HG02759 (cell line): ENCODE measurements at regions not wholly inside any gene's neighbourhood (a gene's known extent, or its start where the extent isn't known, plus 50 kb on each side); places are given as distances from the start of the nearest gene placed in this dataset.

Experiments
- ATAC-seq: cut with Tn5 transposase; IDR thresholded peaks from one replicate; pipeline ENCODE4 v1.9.1; 2021; ENCODE audit warnings: mild to moderate bottlenecking, moderate library complexity; ENCODE audit not compliant: unreplicated experiment

DNA sequence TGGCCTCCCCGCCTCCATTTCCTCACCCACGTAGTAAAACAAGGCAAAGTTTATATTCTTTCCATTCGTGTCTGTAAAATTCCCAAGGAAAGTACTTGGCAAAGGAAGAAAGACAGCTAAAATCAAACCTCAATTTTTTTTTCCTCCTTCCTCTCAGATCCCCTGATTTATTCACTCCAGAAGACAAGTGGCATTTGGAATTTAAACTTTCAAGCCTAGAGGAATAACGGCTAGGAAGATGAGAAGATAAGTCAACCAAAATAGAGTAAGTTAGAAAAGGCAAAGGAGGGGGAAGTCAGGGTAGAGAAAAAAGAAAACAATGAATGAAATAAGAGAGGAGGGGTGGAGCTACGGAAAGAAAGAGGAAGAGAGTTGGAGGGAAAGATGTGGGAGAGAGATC is 198.9 kb upstream of the PIK3C3 start:
- no peak for ATAC-seq

DNA sequence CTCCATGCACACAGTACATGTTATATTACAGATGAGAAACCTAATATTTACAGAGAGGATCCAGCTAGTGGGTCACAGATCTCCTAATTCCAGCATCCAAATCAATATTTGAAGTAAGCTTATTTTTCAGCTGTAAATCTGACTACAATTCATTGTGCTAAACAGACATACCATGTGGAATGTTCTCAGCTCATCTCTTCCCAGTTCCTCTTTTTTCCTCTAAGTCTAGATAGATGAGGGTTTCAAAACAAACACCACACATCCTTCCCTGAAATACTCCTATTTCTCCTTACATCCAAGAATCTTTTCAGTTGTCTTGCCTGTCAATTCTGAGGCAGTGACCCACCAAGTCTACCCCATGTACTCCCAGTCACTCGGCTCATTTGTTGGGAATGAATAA is 200.7 kb upstream of the PIK3C3 start:
- ATAC-seq, result no peak

DNA sequence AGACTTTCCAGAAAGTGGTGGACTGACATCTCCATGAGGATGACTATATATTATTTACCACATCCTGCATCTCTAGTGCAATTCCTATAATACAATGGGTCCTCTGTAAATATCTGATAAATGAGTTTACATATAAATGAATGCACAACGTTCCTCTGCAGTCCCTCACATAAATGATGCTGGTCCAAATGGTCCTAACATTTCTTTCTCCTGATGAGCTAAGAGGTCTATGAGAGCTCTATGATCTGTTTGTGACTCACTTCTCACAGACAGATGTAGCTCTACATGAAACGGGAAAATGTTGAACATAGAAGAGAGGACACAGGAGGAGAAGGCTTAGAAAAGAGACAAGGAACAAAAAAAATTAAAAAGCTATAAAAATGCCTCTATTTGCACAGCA is 201.2 kb upstream of the PIK3C3 start:
- ATAC-seq, result no peak

DNA sequence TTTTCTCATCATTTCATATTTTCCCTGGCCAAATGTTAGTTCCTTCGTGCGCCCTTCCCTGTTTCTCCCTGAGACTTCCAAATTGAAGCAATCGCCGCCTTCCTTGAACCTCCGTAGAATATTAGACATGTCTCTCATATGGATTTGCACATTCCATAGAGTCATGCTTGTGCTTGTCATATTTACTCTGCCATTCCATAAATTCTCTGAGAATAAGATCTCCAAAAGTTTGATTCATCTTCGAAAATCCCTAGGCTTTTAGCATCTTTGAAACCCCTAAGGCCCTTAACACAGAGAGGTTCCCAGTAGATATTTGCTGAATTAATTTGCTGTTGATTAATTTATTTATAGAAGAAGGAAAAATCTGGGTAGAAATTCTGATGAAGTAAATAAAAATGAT is 202.2 kb upstream of the PIK3C3 start:
- no peak for ATAC-seq

DNA sequence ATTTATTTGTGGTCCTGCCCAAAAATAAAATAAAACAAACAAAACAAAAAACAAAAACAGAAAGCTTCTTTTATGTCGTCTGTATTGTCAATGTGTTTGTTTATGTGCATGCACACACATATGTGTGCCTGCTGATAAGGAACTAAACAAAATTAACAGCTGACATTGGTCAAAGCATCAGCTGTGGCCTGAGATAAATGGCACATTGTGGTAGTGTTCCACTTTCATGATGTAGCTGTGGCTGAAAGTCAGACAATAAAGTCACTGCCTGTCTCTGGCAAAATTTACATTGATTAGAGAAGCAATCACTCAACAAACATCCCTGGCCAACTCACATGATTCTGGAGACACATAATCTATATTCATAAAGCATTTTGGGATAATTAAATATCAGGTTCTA is 203.4 kb upstream of the PIK3C3 start:
- no peak for ATAC-seq

DNA sequence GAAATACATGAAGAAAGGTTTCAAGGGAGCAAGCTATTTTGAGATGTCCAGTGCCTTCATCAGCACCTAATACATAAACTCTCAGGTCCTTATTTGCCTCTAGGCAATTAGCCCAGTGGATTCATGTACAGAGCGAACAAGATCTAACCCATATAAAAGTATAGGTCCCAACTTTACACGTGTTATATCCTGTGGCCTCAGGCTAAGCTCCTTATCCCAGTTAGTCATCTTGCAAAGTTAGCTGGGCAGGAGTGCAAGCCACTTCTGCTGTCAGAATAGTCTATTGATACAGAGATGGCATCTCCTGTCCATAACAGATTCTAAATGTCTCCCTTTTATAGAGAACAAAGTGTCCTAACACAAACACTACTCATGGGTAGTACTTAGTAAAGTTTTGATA is 203.9 kb upstream of the PIK3C3 start:
- ATAC-seq, result no peak

DNA sequence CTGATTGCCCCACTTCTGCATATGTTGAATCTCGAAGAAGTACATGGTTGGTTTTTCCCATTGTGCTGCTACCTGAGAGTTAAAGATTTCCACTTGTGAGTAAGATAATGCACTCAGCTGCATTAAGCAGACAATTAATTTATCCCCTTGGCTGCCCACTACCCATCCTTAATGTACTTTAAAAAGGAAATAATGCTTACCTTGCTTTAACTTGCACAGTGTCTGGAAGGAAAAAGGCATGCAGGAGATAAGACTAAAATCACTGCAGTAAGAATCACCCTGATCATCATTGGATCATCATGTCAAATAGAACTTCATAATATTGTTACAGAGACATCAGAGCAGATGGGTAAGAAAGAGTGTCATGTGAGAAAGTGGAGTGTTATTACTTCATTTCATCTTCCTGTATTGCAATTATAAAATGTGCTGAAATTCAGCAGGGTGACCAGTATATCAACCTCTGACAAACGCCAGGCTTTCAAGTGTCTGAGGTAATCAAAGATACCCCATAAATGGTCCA is 207.3 kb upstream of the PIK3C3 start:
- no peak for ATAC-seq

DNA sequence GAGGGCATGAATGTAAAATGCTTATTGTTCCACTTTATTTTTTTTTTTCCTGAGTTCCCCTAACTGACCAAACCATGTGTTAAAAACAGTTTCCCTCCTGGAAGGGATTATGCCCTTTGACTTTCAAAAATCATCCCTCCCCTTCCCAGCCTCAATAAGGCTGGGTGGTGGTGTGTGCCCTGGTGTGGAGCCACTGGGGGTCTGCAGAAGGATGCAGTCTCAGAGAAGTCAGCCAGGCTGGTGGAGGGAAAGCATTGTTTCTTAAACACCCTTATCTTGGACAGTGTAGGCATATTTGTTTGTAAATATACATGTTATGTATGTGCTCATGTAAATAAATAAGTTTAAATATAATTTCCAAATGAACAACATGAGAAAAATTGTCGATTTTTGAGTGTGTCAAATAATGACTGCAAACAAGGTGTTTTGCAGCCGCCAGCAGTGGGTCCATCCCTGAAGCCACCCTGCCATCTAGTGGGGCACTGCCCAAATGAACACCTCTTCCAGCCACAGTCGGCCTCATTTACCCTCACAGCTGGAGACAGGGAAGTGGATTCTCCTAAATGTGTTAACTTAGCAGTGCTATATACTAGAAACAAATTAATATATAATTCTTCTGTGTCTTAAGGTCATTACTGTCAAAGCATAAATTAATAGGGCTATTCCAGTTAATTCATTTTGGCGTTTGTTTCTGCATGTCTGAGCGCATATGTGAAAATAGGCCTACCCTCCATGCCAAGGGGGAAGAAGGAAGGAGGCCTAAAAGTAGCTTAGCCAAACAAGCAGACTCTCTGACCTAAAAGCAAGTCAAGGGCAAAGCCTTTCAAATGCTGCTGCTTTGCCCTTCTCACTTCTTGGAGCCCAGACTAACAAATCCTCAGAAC is 209.6 kb upstream of the PIK3C3 start:
- peak; percentile 80 for ATAC-seq

DNA sequence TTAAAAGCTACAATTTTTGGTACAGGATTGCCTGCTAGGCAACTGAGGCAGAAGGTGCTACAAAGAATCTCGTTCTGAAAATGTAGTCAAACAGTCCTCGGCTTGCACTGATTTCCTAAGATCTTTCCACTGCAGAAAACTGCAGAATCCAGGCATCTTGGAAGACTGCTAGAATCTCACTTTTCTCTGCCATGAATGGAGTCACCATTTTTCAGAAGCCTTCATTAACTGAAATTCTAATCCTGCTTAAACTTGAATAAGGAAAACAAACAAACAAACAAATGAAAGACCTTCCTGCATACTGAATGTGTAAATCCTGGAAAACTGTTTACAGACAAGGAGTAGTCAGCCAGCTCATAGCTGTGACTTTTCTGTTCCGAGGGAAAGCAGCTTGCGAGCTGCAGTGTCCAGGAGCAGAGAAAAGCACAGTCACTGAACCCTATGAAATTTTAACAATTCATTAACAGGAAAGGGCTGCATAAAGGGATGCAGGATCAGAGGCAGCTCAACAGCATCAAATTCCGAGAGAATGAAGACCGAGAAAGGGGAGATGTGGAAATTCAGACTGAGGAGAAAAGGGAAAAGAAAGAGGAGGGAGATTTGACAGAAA is 210.5 kb upstream of the PIK3C3 start:
- ATAC-seq, result no peak

DNA sequence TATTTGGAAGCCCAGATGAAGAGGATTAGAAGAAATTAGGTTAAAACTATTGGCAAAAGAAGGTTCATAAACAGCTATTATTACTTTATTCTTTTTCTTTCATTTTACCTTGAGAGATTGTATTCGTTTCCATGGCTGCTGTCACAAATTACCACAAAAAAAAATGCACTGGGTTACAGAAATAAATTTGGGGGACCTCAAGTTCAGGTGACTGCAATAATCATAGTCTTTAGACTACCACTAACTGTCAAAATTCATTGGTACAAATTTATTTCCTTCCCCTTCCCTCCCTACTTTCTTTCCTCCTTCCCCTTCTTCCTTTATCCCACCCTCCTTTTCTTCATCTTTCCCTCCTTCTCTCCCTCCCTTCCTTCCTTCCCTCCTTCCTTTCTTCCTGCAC is 217.8 kb upstream of the PIK3C3 start:
- ATAC-seq, result no peak

DNA sequence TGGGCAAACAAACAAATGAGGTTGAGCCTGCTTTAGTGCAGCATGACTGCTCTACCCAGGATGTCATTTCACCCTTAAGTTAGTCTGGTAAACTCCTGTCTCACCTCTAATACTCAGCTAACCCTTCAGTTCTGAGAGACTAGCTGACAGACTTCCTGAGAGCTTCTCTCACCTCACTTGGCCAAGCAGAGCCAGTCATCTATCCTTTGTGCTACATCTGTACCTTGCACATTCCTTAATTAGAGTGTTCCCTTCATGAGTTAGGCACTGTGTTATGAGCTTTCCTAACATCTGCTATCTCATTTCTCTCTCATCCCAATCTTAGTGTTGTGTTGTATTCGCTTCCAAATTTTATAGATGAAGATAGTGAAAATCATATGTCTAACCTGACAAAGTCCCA is 220.1 kb upstream of the PIK3C3 start:
- ATAC-seq, result no peak

DNA sequence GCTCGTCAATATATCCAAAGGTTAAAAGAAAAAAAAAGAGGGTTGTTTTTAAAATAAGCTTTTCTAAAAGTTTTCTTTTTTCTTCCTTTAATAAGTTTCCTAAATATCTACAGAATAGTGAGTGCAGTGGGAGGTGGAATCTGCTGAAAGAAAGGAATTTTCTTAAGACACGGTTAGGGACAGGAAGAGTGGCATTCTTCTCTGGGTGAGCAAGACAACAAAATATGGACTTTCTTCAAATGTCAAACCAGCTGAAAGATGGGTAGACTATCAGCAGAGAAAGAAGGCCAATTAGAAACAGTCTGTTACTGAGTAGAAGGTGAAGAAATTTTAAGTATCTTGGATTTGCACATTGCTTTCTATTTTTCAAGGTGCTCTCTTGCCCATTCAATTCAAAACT is 222.7 kb upstream of the PIK3C3 start:
- ATAC-seq, result no peak

DNA sequence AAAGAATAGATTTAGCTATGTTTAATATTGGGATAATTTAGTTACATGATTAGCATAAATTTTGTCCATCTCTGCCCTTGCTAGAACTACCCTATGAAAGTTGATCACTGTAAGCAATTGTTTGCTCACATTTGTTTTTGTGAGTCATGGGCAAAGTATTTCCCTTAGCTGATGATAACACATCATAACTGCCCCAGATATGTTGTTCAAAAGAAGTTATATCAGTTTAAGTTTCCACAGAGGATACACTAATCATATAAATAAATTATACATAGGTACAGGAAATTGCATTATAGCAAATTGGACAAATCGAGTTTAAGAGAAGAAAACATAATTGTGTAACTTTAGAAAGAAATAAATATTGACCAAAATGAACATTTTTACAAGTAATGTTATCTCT is 223.2 kb upstream of the PIK3C3 start:
- no peak for ATAC-seq

DNA sequence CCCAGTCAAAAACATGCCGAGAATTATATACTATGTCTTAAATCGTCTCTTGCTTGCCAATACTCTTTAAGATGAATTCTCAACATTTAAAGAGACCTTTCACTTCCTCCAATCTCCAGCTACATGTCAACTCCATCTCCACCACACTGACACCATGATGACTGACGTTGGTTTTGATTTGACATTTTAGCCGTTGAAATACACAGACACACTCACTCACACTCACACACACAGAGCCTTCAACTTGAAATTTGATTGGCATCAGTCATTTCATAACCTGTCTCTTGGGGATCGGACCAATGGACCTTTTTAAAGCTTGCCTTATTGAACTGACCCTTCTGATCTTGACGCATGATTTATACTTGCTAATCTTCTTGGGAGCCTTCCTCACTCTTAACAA is 230.8 kb upstream of the PIK3C3 start:
- ATAC-seq, result no peak

DNA sequence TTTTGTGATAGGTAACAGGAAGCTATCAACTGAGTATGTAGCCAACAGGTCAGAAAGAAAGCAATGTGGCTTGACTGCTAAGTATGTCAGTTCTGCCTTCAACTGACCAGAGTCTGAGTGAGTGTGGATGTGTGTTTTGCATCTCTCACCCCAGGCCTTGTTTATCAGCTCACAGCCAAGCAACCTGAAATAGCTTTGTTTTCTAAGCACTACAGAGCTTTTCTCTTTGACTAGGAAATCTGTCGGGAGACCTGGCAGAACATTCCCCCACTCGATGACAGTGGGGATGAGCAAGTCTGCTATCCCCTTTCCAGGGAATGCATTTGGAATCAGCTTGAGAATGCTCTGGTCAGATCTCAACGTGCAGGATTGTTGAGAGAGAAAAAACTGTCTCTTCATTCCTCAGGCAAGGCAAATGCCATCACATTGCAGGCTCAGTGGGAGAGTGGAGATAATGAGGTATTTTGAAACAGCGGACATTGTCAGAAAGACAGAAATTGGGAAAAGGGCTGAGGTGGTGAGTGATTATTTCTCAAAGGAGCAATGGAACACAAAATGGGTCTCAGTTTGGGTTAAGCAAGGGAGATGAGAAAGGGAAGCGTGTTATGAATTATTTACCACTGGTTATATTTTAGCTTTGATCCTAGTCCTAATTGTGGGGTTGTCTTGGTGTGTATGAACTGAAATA is 233.8 kb upstream of the PIK3C3 start:
- no peak for ATAC-seq

DNA sequence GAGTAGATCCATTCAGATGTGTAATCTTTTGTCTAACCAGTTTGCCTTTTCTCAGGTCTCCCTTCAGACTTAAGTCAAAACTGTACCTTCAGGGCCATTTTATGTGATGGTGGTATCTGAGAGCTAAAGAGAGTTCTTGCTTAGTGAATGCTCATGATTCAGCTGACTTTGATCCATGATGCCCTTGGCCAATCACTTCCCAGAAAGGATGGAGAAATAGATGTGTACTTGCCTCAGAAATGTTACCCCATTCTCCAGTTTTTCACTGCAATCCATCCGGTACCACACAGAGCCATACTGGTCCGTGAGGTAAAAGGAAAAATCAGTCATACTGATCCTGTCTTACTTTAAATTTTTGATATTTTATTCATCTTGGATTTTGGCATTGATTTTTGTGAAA is 234.8 kb upstream of the PIK3C3 start:
- no peak for ATAC-seq

DNA sequence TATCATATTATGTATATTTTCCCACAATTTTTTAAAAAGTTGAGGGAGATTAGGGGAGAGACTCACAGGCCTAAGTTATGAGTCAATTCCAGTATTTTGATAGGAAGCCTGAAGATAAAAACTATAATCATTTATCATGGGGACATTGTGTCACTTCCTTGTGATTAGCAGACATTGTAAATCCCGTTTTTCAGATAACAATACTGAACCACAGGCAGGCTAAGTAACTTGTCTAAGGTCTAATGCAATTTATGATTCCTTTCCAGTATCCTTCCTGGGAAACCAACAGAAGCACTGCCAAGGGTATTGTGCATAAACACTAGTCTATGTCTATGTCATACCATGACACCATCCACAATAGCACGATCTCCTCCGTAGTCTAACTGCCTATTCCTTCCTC is 235.2 kb upstream of the PIK3C3 start:
- ATAC-seq, result no peak

DNA sequence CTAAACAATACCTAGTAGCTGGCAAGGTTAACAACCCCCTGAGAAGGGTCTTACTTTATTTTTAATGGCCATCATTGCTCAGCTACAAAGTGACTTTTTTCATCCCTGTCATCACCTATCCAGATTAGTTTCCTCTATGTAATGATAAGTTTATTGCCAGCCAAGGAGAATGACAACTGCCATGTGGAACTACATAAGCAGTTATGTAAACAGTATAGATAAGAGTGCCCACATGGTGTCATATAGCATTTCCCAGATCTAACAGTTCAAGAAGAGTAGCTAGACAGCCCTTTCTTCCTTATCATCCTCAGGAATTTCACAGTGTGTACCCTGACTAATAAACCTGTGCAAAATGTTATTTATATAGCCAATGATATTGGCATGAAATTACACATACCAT is 240.2 kb upstream of the PIK3C3 start:
- ATAC-seq, result no peak

DNA sequence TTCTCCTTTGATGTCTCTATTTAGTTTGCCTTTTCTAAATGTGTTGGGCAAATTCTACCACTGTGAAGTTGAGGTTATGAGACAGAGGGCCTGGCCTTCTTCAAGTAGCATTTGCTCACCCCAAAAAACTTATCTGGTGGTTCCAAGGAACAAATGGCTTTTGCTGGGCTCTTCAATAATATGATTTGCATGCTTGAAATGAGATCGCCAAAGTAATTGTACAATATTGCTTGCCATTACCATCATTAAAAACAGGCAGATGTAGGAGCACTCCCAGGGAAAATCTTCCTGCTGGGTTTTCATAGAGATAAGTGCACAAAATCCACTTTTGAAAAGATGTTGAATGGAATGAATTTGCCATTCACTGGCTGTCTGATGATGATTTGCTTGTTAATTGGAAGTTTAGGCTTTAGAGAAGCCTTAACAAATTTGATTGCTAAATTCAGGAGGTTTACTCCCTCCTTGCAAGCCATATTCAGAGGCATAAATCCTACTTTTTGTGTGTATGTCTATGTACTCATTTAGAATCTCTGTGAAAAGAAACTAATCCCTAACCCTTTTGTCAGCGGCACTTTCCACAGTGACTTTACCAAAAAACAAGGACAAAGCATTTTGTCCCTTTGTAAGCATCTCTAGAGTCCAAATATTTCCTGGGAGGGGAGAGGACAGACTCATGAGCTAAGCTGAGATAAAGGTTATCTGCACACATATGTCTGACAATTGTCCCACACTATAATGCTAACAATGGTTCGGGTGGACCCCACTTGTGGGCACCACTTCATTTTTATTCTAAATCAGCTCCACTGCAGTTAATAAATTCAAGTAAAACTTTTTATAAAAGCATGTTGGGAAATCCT is 240.8 kb upstream of the PIK3C3 start:
- ATAC-seq, result no peak

DNA sequence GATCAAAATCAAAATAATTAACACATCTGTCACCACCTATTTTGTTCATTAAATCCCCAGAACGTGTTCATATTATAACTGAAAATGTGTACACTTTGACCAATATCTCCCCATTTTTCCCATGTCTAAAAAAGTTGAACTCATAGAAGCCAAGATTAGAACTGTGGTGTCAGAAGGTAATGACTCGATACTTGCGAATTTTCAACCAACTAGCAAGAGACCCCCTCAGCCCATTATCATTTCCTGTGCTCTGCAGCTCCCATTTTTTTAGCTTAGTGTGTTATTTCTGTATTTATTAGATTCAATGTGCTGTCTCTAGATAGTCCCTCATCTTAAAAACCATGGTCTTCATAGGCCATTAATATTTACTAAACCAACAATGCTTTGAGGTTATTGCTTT is 248.7 kb upstream of the PIK3C3 start:
- ATAC-seq, result no peak
